ENCODE measurements at regions not wholly inside any gene's neighbourhood (a gene's known extent, or its start where the extent isn't known, plus 50 kb on each side); places are given as distances from the start of the nearest gene placed in this dataset.
"Not testable (repeated sequence)": the region's sequence is repeated elsewhere in the genome, so short reads cannot be mapped to it uniquely, and the experiment has no call there.

DNA sequence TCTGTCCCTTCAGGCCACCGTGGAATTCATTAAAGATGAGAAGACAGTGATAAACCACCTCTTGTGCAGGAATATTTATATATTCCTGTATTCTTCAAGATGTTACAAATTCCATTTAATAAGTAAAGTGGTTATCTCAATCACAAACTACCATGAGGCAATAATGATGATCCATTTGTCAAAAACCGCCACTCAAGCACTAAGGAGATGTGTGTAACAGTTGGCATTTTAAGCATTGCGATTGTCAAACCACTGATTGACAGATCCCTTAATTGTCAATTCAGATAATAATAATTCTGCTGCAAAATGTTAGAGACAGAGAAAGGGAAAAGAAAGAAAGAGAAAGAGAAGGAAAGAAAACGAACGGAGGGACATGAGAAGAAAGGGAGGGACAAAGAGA, 476.1 kb upstream of the RBFOX1 start:
- no peak for DNase-seq (ENCODE audit: low spot score)

DNA sequence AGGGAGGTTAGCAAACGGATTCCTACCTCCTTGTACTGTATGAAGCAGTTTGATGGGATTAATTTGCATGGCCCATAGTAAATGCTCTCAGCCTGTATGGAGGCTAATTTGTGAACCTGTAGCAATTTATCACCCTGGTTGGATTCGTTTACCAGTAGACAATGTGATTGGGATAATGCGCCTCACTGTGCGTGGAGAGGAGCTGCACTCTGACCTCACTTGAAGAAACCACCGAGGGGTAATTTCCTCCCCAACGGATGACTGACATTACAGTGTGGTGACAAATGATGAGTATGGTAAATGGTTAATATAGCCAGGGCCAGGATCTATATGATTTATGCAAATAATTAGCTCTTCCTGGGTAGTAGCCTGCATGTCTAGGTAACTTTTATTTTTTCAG, 479.1 kb upstream of the RBFOX1 start:
- no peak for DNase-seq (ENCODE audit: low spot score)

DNA sequence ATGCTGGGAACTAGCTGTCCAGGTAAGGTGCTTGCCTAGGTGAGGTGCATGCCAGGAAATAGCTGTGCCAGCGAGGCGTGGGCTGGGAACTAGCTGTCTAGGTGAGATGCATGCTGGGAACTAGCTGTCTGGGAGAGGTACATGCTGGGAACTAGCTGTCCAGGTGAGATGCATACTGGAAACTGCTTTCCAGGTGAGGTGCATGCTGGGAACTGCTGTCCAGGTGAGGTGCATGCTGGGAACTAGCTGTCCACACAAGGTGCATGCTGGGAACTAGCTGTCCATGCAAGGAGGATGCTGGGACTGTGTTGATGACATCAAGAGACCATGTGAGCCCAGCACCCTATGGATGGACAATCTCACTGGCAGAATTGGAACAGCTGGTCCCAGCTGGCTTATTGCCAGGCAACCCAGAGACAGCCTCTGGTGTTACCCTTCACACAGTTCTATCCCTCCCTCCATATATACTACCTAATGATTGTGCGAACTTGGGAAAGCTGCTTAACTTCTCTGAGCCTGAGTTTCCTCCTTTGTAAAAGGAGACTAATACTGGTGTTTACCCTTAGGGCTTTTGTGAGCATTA, 479.9 kb upstream of the RBFOX1 start:
- DNase-seq (ENCODE audit: low spot score), result no peak

DNA sequence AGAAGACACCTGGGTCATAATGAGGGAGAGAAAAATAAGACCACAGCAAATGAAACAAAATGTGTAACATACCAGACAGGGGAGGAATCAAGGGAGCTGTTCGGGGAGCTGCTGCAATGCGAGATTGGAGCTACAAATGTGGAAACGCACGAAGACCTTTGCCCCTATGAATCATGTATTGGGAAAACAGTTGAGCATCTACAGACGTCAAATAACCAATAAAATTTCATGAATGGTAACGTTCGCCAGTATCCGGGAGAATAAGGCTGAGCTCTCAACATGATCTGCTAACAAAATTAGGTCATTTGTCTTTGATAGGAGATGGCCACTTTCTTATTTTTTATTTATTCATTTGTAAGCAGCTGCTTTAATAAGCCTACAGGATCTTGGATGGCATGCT, 486.2 kb upstream of the RBFOX1 start:
- no peak for DNase-seq (ENCODE audit: low spot score)

DNA sequence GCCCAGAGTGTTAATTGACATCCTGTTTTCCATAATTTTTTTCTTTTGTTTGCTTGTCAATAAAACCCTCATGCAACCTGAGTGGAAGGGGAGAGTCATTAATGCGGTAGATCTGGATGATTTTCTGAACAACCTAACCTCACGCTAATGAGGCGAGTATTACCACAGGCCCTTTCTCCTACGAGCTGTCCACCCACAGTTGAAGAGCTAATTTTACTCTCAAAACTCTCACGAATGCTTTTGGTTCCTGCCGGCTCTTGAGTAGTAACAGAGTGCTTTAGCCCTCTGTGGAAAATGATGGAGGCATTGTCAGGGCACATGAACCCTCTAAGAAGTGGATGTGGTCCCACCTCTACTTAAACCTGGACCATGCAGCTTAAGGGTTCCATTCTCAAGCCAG, 491.3 kb upstream of the RBFOX1 start:
- no peak for DNase-seq (ENCODE audit: low spot score)

DNA sequence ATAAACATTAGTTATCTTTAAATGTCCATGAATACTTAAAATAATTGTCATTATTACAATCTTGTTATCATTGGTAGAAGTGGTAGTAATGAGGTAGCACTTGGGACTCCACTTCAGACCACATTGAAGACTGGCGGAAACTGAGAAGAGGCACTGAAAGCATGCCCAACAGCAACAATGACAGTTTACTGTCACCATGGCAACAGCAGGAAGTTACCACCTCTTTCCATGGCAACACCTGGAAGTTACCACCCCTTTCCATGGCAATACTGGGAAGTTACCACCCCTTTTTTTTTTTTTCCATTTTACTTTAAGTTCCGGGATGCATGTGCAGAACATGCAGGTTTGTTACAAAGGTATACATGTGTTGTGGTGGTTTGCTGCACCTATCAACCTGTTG, 494.9 kb upstream of the RBFOX1 start:
- DNase-seq (ENCODE audit: low spot score), result no peak

DNA sequence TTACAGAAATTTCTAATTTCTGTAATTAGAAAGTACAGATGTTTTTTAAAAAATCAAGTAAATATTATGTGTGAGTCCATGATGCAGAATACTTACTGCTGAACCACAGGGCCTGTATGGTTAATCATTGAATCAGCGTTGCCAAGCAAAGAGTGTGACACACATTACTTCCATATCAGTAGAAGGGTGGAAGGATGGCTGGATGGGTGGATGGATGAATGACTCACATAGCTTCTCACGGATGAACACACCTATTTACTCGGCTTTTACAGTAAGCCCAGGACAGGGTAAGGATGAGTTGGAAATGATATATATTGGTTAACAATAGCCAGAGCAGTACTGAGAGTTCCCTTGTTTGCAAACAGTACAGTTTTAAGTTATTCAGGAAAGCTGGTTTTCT, 495.9 kb upstream of the RBFOX1 start:
- DNase-seq (ENCODE audit: low spot score), result no peak

DNA sequence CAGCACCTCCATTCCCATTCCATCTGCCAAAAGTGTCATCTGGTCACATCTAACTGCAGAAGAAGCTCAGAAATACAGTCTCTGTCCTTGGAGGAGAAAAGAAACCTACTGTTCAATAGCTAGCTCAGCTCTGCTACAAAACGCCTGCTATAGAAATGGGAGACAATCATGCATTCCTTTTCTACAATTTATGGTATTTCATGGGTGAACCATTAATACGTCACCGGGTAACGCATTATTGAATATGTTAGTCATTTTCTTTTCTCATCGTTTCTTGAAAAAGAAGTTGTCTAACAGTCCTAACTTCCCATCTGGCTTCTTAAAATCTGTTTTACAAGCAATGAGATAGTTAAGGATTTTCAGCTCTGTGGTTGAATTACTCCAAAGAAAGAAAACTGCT, 496.7 kb upstream of the RBFOX1 start:
- no peak for DNase-seq (ENCODE audit: low spot score)

DNA sequence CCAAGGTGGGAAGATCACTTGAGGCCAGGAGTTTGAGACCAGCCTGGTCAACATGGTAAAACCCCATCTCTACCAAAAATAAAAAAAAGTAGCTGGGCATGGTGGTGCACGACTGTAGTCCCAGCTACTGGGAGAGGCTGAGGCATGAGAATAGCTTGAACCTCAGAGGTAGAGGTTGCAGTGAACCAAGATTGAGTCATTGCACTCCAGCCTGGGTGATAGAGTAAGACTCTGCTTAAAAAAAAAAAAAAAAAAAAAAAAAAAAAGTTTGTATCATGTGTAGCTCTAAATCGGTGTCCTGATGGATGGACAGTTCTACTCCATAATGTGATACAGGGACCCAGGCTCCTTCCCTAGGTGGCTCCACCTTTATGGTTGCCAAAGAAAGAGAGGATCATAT, 497.1 kb upstream of the RBFOX1 start:
- DNase-seq (ENCODE audit: low spot score), result no peak

DNA sequence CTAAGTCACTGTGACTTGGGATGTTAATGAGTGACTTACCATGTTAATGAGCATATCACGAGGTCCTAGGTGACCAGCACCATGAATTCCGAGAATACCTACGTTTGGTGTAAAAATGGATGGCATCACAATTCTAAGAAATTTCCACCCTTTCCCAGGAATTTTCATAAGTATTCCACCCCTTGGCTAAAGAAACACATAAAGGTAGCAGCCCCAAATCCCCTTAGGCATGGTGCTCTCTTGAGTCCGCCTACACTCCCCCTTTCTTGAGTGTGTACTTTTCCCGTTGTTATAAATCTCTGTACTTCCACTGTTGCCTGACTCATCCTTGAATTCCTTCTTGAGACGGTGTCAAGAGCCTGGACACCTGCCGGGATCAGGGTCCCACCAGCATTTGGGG, 504.0 kb upstream of the RBFOX1 start:
- DNase-seq (ENCODE audit: low spot score), result no peak

DNA sequence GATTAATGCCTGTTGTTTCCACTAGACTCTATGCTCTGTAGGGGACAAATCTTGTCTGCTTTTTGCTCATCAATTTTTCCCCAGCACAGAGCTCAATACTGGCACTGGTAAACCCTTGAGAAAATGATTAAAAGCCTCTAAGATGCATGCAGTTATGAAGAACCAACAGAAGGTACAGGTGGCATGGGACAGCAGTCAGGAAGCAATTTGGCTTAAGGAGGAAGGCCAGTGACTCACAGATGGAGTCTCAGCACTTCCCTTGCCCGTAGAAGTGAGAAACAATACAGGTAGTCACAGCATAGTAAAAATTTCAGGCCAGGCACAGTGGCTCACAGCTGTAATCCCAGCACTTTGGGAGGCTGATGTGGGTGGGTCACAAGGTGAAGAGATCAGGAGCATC, 504.7 kb upstream of the RBFOX1 start:
- DNase-seq (ENCODE audit: low spot score), result no peak

DNA sequence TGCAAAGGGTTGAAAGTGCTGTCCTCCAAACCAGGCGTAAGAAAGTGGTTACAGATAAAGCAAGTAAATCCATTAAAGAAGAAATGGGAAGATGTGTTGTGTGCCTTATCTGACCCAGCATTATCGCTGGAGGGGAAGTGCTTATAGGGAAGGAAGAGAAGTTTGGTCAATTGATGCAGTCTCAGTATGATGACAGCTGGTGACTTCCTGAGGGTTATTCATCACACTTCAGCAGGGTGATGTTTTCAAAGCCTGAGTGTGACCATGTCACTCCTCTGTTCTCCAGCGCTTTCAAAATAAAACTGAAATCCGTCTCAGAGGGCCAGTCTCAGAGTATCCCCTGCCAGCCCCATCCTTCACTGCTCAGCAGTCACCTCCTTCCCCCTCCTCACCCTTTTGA, 505.4 kb upstream of the RBFOX1 start:
- DNase-seq (ENCODE audit: low spot score), result no peak

DNA sequence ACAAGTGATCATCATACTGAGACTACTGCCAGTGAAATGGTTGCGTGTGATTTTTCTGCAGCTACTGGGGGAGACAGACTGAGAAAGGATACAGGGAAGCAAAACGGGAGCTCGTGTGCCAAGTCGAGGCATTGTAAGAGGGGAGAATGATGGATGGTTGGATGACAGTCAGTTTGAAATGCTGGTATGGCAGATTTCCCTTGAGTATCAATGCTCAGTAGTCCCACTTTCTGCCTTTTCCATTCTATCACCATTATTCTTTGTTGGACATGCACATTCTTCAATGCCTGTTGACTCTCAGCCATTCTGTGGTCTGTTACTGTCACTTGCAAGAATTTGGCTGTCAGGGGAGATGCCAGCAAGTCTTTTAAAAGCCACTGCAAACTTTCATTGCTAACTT, 510.6 kb upstream of the RBFOX1 start:
- DNase-seq (ENCODE audit: low spot score), result no peak

DNA sequence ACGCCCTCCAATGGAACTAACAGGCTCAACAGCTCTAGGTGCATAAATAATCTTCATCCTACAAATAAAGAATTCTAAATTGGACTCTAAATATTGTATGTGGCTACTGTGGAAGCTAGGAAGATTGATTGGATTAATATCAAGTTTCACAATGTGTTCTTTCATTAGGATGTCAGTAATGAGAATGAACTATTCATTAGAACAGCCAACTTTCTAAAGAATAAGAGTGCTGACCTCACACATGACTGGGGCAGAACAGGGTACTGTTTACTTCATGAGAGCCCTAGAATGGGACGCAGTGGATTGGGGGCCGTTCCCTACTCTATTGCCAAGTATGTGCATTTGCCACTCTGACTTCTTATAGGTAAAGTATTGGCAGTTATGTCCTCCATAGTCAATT, 528.2 kb upstream of the RBFOX1 start:
- DNase-seq (ENCODE audit: low spot score), result no peak

DNA sequence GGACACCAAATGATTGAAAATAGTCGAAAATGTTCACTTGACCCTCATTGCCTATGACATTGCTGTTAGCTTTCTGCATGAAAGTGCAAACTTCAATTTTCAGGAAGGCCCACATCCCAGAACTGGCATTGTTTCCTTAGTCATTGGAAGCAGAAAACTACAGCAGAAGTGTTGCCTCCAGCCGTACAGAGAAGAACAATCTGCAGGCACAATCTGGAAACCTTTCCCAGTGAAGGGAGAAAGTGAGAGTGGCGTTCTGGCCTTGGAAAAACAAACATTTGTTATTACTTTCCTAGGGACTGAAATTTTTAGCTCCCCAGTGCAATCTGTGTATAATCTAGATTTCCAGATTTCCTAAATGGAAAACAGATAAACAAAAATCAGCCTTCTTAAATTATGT, 529.5 kb upstream of the RBFOX1 start:
- no peak for DNase-seq (ENCODE audit: low spot score)

DNA sequence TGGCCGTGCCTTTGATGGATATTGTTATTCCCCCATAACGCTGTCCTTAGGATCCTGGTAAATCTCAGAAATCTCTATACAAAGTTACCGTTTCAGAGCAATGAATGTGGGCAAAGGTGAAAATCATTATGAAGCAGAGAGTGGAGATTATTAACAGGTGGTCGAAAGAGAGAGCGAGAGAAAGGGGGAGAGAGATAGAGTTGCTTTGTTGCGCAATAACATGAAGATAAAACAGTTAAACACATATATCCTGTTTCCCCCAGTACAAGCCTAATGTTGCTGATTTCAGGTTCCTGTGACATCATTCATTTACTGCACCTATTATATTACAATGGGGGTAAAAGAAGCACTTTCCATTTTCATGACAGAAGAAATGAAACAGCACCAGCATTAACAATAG, 535.4 kb upstream of the RBFOX1 start:
- DNase-seq (ENCODE audit: low spot score), result no peak

DNA sequence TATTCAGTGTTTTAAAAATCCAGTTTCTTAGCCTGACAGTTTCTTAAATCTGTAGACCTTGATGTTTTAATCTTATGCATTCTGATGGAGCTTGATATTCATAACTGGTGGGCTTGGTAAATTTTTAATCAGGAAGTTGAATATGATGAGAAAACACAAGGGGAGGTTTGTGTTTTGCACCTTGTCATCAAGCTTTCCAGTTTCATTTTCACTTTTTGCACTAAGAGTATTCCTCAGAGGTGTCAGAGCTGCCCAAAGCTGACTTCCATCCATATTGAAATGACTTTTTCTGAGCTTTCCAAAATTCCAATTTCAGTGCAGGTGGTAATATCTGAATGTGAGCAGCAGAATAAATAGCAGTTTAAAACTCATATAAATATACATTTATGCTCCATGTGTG, 555.0 kb upstream of the RBFOX1 start:
- DNase-seq (ENCODE audit: low spot score), result no peak

DNA sequence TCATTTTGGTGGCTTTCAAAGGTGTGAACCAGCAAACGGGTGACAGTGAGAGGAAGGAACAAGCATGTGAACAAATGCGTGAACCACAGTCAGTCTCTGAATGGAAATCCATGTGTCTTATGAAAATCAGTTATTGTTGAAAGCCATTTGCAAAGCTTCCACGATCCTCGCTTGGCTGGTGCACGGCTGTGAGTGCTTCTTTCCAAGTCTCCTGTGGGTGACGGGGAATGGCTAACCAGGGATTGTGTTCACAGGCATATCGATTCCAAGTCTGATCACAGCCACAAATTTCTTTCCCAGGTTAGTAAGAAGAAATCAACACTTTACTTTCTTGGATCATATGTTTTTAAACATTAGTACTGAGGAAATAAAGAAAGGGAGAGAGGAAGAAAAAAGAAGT, 556.9 kb upstream of the RBFOX1 start:
- DNase-seq (ENCODE audit: low spot score), result no peak

DNA sequence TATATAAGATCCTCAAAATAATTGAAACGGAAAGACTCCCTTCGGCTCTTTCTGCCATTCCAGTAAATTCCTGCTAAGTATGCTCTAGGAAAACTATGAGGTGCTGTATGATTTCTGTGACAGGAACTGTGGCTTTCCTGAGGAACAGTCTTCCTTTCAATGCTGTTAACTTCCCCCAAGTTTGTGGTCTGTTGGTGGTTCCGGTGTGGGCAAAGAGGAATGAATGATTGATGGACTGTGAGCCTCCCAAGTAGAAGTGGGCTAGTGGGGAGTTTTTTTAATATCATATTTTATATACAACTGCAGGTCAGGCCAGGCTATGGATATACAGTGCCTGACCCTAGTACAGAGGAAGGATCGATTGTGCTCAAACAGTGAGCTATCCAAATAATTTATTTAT, 560.7 kb upstream of the RBFOX1 start:
- DNase-seq (ENCODE audit: low spot score), result no peak

DNA sequence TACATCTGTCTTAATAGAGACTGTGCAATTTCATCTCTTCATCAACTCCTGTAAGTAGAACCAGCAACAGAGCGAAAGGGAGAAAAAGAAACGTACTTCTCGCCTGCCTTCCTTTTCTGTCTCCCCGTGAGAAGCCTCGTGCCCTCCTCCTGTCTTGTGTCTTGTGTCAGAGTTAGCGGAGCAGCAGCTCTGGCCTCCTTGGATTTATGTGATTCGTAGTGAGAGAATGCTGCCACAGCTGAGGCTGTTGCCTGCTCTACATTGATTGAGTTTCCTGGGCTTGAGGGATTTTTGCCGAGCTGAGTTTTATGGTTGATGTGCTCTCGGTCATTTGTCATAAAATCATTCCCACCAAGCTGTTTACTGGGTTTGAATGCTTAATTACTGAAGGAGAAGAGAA, 579.1 kb upstream of the RBFOX1 start:
- no peak for DNase-seq (ENCODE audit: low spot score)

DNA sequence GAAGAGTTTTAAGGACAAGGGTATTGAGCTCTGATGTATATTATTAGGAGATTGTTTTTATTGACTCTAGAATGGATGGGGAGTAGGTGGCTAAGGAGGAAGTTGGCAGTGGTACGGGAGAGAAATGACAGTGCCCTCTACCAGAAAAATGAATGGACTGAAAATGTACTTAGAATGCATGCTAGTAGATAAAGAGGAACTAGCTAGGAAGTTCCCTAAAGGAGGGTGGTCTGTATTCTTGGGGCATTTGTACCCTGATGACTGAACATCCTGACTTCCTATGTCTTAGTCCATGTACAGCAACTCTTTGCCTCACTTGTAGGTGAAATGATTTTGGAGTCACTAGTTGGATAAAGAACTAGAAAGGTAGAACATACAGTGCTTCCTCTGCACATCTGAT, 581.5 kb upstream of the RBFOX1 start:
- DNase-seq (ENCODE audit: low spot score), result no peak

DNA sequence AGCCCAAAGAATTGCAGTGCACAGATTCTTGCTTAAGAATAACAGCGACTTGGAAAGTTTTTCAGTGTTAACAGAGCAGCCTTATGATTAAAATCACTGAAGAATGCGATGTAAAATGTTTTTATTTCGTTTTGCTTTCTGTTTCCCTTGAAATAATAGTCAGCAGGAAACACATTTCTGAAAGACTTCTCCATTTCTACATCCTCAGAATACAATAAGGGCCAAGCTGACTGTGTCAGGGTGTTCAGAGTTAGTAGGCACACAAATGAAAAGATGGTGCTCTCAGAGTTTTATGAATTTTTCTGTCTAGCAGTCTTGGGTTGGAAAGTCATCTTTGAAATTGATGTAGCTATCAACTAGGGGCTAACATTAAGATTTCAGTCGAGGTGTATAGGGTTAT, 582.9 kb upstream of the RBFOX1 start:
- DNase-seq (ENCODE audit: low spot score), result no peak

DNA sequence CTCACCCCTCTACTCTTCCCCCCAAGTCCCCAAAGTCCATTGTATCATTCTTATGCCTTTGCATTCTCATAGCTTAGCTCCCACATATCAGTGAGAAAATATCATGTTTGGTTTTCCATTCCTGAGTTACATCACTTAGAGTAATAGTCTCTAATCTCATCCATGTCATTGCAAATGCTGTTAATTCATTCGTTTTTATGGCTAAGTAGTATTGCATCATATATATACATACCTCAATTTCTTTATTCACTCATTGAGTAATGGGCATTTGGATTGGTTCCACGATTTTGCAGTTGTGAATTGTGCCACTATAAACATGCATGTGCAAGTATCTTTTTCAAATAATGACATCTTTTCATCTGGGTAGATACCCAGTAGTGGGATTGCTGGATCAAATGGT, 596.3 kb upstream of the RBFOX1 start:
- DNase-seq (ENCODE audit: low spot score), result not testable (repeated sequence)

DNA sequence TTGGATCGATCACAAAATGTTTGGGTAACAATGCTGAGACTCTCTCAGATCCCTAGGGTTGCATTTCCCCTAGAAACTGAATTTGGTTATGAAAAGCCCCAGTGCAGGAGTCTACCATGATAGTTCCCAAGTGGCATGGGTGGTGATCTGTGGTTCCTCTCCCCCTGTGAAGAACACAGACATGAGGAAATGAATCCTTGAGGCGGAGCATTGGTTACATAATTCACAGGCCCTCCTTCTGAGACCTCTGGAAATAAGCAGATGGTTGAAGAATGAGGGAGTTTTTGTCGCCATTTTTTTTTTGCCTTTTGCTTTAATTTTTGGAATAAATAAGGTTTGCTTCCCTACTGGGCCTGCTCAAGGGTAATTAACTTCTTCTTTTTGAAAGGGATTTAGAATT, 597.0 kb upstream of the RBFOX1 start:
- no peak for DNase-seq (ENCODE audit: low spot score)

DNA sequence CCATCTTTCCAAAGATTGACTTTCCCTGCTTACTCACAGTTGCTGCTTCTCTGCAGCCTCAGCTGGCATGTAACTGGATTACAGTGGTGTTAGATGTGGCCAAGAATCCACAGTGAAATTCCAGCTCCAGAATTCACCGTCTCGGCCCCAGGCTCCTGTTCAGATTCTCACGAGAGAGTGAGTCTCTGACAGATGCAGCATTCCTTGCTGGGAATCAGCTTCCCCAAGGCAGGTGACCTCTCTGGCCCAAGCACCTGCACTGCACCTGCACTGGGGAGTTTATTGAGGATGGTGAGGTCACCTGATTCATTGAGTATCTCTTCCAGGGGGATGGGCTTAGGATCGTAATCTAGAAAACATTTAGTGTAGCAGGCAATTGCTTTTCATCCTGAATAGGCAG, 600.5 kb upstream of the RBFOX1 start:
- no peak for DNase-seq (ENCODE audit: low spot score)
